GM12865 (cell line): ENCODE measurements at regions not wholly inside any gene's neighbourhood (a gene's known extent, or its start where the extent isn't known, plus 50 kb on each side); places are given as distances from the start of the nearest gene placed in this dataset.

Experiments
- DNase-seq: peaks from one replicate; pipeline ENCODE4 v3.0.0; 2010; ENCODE audit warnings: low read depth
- H3K4me3 ChIP-seq: 2 replicates; pipeline ENCODE4 v1.5.1; 2011; ENCODE audit warnings: mild to moderate bottlenecking, low read depth, low read length, control low read depth
- CTCF ChIP-seq: IDR thresholded peaks from 2 replicates; pipeline ENCODE4 v1.5.1; 2011; ENCODE audit warnings: low read length, control low read depth, low read depth, inconsistent platforms; ENCODE audit not compliant: insufficient read depth; ENCODE audit errors: missing control alignments

- no peak for TF ChIP-seq CTCF
- DNase-seq: no peak
- no peak overlapping the region for H3K4me3 ChIP-seq
These were observed 396.5 kb downstream of the ZNF608 start for GRCh38 chr5:124349931-124350330.

GRCh38 chr5:124343451-124343867, 403.0 kb downstream of the ZNF608 start:
- DNase-seq: no peak
- H3K4me3 ChIP-seq: no peak overlapping the region
- no peak for TF ChIP-seq CTCF

GRCh38 chr5:124342986-124343385, 403.5 kb downstream of the ZNF608 start:
- DNase-seq: no peak
- no peak for TF ChIP-seq CTCF
- no peak overlapping the region for H3K4me3 ChIP-seq

- no peak for DNase-seq
- no peak for TF ChIP-seq CTCF
These were observed 403.9 kb downstream of the ZNF608 start for GRCh38 chr5:124342584-124342983.

GRCh38 chr5:124342027-124342471, 404.4 kb downstream of the ZNF608 start:
- no peak overlapping the region for H3K4me3 ChIP-seq
- TF ChIP-seq CTCF: no peak
- DNase-seq: no peak

More at GRCh38 chr5:124342584-124342983, 403.9 kb downstream of the ZNF608 start:
- no peak overlapping the region for H3K4me3 ChIP-seq

- TF ChIP-seq CTCF: no peak
- H3K4me3 ChIP-seq: no peak overlapping the region
- DNase-seq: peak; percentile 12
These were observed 405.2 kb downstream of the ZNF608 start for GRCh38 chr5:124341066-124341858.

- H3K4me3 ChIP-seq: no peak overlapping the region
- DNase-seq: no peak
- TF ChIP-seq CTCF: no peak
These were observed 408.4 kb downstream of the ZNF608 start for GRCh38 chr5:124337996-124338395.
